ENCODE measurements at regions not wholly inside any gene's neighbourhood (a gene's known extent, or its start where the extent isn't known, plus 50 kb on each side); places are given as distances from the start of the nearest gene placed in this dataset.

DNA sequence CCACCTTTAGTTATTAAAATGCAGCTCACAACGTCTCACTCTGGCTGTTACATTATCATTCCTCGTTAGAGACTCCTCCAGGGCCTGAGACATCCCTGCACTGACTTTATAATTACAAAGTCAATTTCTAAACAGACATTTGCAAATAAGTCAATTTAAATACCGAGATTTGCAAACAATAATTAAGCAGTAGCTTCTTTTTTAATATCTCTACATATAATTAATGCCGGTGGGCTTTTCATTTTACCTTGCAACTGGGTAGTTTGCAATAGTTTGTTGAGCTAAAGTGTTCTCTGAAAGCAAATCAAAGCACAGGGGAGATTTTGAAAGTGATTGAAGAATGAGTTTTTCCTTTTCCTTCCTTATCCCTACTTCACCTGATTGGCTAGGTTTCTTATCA is 154.4 kb downstream of the TLR4 start:
- no peaks in the 10 kb centered on the region for H3F3A ChIP-seq (ENCODE audit: low read depth)
- H3K4me3 ChIP-seq (ENCODE audit: low read length, poor library complexity, severe bottlenecking) = no peak overlapping the region
- H3K4me2 ChIP-seq (ENCODE audit: low read depth, low read length, poor library complexity, severe bottlenecking) = no peak overlapping the region
- H3K4me1 ChIP-seq (ENCODE audit: insufficient read depth, low read length, poor library complexity, severe bottlenecking) = no peaks in the 10 kb centered on the region
- no peaks in the 10 kb centered on the region for H3K27me3 ChIP-seq (ENCODE audit: insufficient read depth, low read length, poor library complexity, severe bottlenecking)
- TF ChIP-seq EZH2phosphoT487 (IDR thresholded peaks at IDR 0.05; ENCODE audit: borderline replicate concordance) = no peak
- TF ChIP-seq, protein P1, sequence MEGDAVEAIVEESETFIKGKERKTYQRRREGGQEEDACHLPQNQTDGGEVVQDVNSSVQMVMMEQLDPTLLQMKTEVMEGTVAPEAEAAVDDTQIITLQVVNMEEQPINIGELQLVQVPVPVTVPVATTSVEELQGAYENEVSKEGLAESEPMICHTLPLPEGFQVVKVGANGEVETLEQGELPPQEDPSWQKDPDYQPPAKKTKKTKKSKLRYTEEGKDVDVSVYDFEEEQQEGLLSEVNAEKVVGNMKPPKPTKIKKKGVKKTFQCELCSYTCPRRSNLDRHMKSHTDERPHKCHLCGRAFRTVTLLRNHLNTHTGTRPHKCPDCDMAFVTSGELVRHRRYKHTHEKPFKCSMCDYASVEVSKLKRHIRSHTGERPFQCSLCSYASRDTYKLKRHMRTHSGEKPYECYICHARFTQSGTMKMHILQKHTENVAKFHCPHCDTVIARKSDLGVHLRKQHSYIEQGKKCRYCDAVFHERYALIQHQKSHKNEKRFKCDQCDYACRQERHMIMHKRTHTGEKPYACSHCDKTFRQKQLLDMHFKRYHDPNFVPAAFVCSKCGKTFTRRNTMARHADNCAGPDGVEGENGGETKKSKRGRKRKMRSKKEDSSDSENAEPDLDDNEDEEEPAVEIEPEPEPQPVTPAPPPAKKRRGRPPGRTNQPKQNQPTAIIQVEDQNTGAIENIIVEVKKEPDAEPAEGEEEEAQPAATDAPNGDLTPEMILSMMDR (conservative IDR thresholded peaks at IDR 0.05; ENCODE audit: low read length) = no peak
- H2AFZ ChIP-seq (ENCODE audit: low read length) = no peak overlapping the region
- H4K20me1 ChIP-seq (ENCODE audit: insufficient read depth, low read length, poor library complexity, severe bottlenecking) = no peaks in the 10 kb centered on the region
- no peaks in the 10 kb centered on the region for H3K9me2 ChIP-seq (replicated peaks; ENCODE audit: low read depth, low read length)
- H3K36me3 ChIP-seq (ENCODE audit: insufficient read depth, low read length) = no peaks in the 10 kb centered on the region
- H3K9ac ChIP-seq (ENCODE audit: low read depth, low read length, poor library complexity, severe bottlenecking) = no peak overlapping the region
- no peaks in the 10 kb centered on the region for H3K9me3 ChIP-seq (ENCODE audit: insufficient read depth, low read depth, low read length)
- no peaks in the 10 kb centered on the region for H3K79me2 ChIP-seq (ENCODE audit: insufficient read depth, low read length)

DNA sequence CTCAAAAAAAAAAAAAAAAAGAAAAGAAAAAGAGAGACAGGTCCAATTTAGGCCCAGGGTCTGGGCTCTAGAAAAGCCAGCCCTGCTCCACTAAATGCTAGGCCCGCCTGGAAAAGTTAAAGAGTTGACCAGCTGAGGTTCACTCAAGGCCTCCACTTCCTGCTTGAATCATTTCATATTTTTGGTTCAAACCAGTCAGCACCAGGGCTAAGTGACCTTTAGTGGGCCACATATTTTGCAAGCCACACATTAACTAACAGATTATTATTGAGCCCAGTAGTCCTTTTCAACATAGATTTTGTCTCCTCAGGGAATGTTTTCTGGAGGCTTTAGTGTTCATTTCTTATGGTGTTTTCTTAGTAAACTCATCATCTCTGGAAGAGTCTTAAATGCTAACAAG is 156.6 kb downstream of the TLR4 start:
- H3K4me1 ChIP-seq (ENCODE audit: insufficient read depth, low read length, poor library complexity, severe bottlenecking) = no peaks in the 10 kb centered on the region
- no peaks in the 10 kb centered on the region for H4K20me1 ChIP-seq (ENCODE audit: insufficient read depth, low read length, poor library complexity, severe bottlenecking)
- no peak overlapping the region for H2AFZ ChIP-seq (ENCODE audit: low read length)
- H3K4me3 ChIP-seq (ENCODE audit: low read length, poor library complexity, severe bottlenecking) = no peak overlapping the region
- H3K9me3 ChIP-seq (ENCODE audit: insufficient read depth, low read depth, low read length) = no peaks in the 10 kb centered on the region
- no peaks in the 10 kb centered on the region for H3K36me3 ChIP-seq (ENCODE audit: insufficient read depth, low read length)
- no peaks in the 10 kb centered on the region for H3K9me2 ChIP-seq (replicated peaks; ENCODE audit: low read depth, low read length)
- no peaks in the 10 kb centered on the region for H3K79me2 ChIP-seq (ENCODE audit: insufficient read depth, low read length)
- H3F3A ChIP-seq (ENCODE audit: low read depth) = no peaks in the 10 kb centered on the region
- no peaks in the 10 kb centered on the region for H3K27me3 ChIP-seq (ENCODE audit: insufficient read depth, low read length, poor library complexity, severe bottlenecking)
- TF ChIP-seq EZH2phosphoT487 (IDR thresholded peaks at IDR 0.05; ENCODE audit: borderline replicate concordance) = no peak
- TF ChIP-seq, protein P1 (conservative IDR thresholded peaks at IDR 0.05; ENCODE audit: low read length) = no peak
- H3K4me2 ChIP-seq (ENCODE audit: low read depth, low read length, poor library complexity, severe bottlenecking) = no peak overlapping the region
- H3K9ac ChIP-seq (ENCODE audit: low read depth, low read length, poor library complexity, severe bottlenecking) = no peak overlapping the region

DNA sequence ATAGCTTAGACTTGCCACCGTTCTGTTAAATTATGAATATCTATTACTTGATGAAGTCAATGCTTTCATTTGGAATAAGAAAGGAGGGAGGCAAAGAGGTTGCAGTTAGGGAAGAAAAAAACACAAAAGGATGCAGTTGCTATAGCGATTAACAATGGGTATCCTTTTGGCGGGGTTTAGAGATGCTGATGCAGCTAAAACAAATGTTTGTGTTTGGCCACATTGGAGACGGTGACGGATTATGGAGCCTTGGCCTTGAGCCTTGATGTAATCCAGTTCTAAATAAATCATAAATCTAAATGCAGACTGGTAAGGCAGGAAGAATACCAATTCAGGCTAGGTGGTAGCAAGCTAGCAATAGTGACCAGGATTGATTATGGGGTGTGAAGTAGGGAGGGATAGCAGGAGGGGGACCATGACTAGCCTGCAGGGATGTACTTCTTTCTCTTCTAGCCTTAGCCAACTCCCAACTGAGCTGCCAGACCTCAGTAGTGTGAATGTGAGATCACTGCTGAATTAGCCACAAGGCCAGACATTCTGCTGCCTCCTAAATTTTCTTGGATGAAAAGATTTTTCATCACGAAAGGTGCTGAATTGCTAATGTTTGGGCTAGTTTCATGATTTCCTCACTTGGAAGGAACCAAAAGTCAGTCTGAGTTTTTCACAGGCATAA is 160.3 kb downstream of the TLR4 start:
- Histone ChIP-seq H3K4me2 (ENCODE audit: low read depth, low read length, poor library complexity, severe bottlenecking) (no peak overlapping the region), H3K36me3 (ENCODE audit: insufficient read depth, low read length) (no peaks in the 10 kb centered on the region), H3K4me3 (ENCODE audit: low read length, poor library complexity, severe bottlenecking) (no peak overlapping the region), H2AFZ (ENCODE audit: low read length) (no peak overlapping the region), H3K9me3 (ENCODE audit: insufficient read depth, low read depth, low read length) (no peaks in the 10 kb centered on the region), H4K20me1 (ENCODE audit: insufficient read depth, low read length, poor library complexity, severe bottlenecking) (no peaks in the 10 kb centered on the region), H3F3A (ENCODE audit: low read depth) (no peaks in the 10 kb centered on the region), H3K4me1 (ENCODE audit: insufficient read depth, low read length, poor library complexity, severe bottlenecking) (no peaks in the 10 kb centered on the region), H3K9me2 (replicated peaks; ENCODE audit: low read depth, low read length) (no peaks in the 10 kb centered on the region), H3K79me2 (ENCODE audit: insufficient read depth, low read length) (no peaks in the 10 kb centered on the region), H3K27me3 (ENCODE audit: insufficient read depth, low read length, poor library complexity, severe bottlenecking) (no peaks in the 10 kb centered on the region), H3K9ac (ENCODE audit: low read depth, low read length, poor library complexity, severe bottlenecking) (no peak overlapping the region)
- TF ChIP-seq EZH2phosphoT487 (IDR thresholded peaks at IDR 0.05; ENCODE audit: borderline replicate concordance) = no peak
- TF ChIP-seq, protein P1 (conservative IDR thresholded peaks at IDR 0.05; ENCODE audit: low read length) = no peak
